NCI-H2107 treated with DMSO at 0.1 percent for 48 hours (cell line): ENCODE measurements at regions not wholly inside any gene's neighbourhood (a gene's known extent, or its start where the extent isn't known, plus 50 kb on each side); places are given as distances from the start of the nearest gene placed in this dataset.
"Not testable (repeated sequence)": the region's sequence is repeated elsewhere in the genome, so short reads cannot be mapped to it uniquely, and the experiment has no call there.

Experiments
- DNase-seq: peaks from one replicate; lab custom pipeline; 2025; ENCODE audit not compliant: unreplicated experiment; lab: John Stamatoyannopoulos, UW

- no peak for DNase-seq
Observed at GRCh38 chr9:1535599-1535998, 479.5 kb upstream of the SMARCA2 start.

- no peak for DNase-seq
Observed at GRCh38 chr9:1536522-1537170, 478.5 kb upstream of the SMARCA2 start.

GRCh38 chr9:1538301-1538700 lies 476.8 kb upstream of the SMARCA2 start:
- no peak for DNase-seq

GRCh38 chr9:1539216-1539615 lies 475.9 kb upstream of the SMARCA2 start:
- DNase-seq, result no peak

GRCh38 chr9:1550636-1551035 lies 464.5 kb upstream of the SMARCA2 start:
- DNase-seq, result no peak

GRCh38 chr9:1554081-1555035 lies 460.8 kb upstream of the SMARCA2 start:
- no peak for DNase-seq

GRCh38 chr9:1558666-1559065 lies 456.5 kb upstream of the SMARCA2 start:
- not testable (repeated sequence) for DNase-seq

- no peak for DNase-seq
Observed at GRCh38 chr9:1575939-1576338, 439.2 kb upstream of the SMARCA2 start.

GRCh38 chr9:1580215-1580614 lies 434.9 kb upstream of the SMARCA2 start:
- DNase-seq, result no peak

- DNase-seq, result no peak
Observed at GRCh38 chr9:1581926-1582325, 433.2 kb upstream of the SMARCA2 start.

- no peak for DNase-seq
Observed at GRCh38 chr9:1591310-1591709, 423.8 kb upstream of the SMARCA2 start.

GRCh38 chr9:1598270-1598669 lies 416.9 kb upstream of the SMARCA2 start:
- DNase-seq, result no peak

GRCh38 chr9:1599961-1600360 lies 415.2 kb upstream of the SMARCA2 start:
- DNase-seq, result no peak

- DNase-seq, result peak; percentile 62
Observed at GRCh38 chr9:1604942-1605560, 410.1 kb upstream of the SMARCA2 start.

- peak; percentile 3 for DNase-seq
Observed at GRCh38 chr9:1606253-1606652, 408.9 kb upstream of the SMARCA2 start.

- DNase-seq, result no peak
Observed at GRCh38 chr9:1612886-1613285, 402.3 kb upstream of the SMARCA2 start.

- DNase-seq, result no peak
Observed at GRCh38 chr9:1617419-1617818, 397.7 kb upstream of the SMARCA2 start.

GRCh38 chr9:1619915-1620710 lies 395.0 kb upstream of the SMARCA2 start:
- peak; percentile 54 for DNase-seq

GRCh38 chr9:1637401-1637800 lies 377.7 kb upstream of the SMARCA2 start:
- no peak for DNase-seq

GRCh38 chr9:1639166-1639565 lies 376.0 kb upstream of the SMARCA2 start:
- no peak for DNase-seq

GRCh38 chr9:1647776-1648175 lies 367.4 kb upstream of the SMARCA2 start:
- no peak for DNase-seq
